ENCODE measurements at regions not wholly inside any gene's neighbourhood (a gene's known extent, or its start where the extent isn't known, plus 50 kb on each side); places are given as distances from the start of the nearest gene placed in this dataset.

- TF ChIP-seq CTCF (IDR thresholded peaks at IDR 0.05) (no peak), POLR2A (IDR thresholded peaks at IDR 0.05) (no peak)
Observed at GRCh38 chr5:175790796-175791195, 80.6 kb upstream of the CPLX2 start.

All from right lobe of liver (tissue), 4 donors.